AG20443 (cell line): ENCODE measurements at regions not wholly inside any gene's neighbourhood (a gene's known extent, or its start where the extent isn't known, plus 50 kb on each side); places are given as distances from the start of the nearest gene placed in this dataset.
A peak's percentile ranks its signal among the peaks of the same experiment; 100 is the strongest.
"Not testable (repeated sequence)": the region's sequence is repeated elsewhere in the genome, so short reads cannot be mapped to it uniquely, and the experiment has no call there.

ENCODE experiments used
- DNase-seq: peaks from one replicate; pipeline ENCODE4 v3.0.0; 2012; ENCODE audit warnings: low spot score, mixed read lengths

DNA sequence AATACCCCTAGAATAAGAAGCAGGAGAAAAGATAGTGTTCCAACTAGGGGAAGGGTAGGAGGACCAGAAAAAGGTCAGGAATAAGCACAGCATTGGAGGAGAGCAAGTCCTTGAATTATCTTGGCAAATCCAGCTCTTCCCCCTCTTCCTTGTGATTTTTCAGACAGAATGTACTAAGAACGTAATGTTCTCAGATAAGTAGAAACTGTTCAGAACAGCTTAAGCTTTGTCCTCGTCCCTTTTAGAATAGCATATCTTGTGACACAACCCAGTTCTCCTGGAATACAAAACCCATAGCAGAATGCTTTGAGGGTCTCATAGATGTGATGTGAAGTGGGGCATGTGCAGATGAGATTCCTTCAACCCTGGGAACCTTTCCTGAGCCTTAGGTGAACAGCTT, 97.4 kb downstream of the EMB start:
- no peak for DNase-seq

DNA sequence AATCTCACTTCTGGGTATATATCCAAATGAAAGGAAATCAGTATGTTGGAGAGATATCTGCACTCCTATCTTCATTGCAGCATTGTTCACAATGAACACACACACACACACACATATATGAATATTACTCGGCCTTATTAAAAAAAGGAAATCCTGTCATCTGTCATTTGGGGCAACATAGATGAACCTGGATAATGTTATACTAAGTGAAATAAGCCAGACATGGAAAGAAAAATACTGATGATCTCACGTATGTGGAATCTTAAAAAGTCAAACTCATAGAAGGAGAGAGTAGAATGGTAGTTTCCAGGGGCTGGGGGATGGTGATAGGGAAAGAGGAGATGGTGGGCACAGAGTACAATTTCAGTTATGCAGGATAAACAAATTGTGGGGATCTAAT, 100.3 kb downstream of the EMB start:
- no peak for DNase-seq

DNA sequence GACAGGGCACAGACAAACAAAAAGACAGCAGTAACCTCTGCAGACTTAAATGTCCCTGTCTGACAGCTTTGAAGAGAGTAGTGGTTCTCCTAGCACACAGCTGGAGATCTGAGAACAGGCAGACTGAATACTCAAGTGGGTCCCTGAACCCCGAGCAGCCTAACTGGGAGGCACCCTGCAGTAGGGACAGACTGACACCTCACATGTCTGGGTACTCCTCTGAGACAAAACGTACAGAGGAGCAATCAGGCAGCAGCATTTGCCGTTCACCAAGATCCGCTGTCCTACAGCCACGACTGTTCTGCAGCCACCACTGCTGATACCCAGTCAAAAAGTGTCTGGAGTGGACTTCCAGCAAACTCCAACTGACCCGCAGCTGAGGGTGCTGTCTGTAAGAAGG, 110.5 kb downstream of the EMB start:
- not testable (repeated sequence) for DNase-seq

DNA sequence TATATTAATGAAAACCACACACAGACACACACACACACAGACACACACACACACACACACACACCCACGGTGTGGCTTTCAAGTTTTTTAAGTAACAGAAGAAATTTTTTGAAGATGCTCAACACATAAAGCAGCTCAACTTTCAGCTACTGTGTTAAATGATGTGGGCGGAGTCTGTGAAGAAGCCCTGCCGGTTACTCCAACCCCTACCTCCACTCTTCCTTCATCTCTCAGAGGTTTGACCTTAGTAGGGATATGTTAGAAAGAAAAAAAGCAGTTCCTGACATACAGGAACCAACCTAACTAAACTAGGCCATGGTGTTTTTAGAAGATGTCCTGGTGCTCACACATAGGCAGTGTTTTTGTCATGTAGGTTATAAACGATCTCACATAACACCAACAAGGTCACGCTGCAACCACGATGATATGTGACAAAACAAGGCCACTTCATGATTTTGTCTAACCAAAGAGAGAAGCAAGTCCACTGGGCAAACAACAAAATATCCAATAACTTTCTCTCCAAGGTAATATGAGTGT, 112.8 kb downstream of the EMB start:
- no peak for DNase-seq

DNA sequence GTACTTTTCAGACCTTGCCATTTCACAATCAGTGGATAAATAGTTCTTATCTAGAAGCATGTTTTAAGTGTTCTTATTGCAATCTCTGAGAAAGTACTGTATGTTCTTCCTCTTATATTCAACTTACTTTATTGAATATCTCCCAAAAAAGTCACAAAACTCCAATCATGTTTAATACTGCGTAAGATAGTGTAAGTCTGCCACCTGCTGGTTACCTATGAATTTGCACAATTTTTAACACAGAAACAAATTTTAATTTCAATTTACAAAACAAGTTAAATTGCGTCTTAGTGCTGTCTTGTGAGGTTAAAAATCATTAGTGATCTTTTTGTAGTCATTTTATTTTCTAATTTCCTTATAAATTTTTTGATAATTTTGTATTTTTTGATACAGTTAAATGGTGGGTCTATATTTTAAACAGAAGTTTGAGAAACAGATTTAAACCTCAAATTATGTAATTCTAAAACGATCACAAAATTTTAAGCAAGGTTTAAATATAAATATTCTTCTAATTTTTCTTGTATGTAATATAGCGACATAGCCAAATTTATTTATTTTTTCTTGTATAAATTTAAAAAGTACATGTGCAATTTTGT, 115.8 kb downstream of the EMB start:
- DNase-seq = peak; percentile 27

DNA sequence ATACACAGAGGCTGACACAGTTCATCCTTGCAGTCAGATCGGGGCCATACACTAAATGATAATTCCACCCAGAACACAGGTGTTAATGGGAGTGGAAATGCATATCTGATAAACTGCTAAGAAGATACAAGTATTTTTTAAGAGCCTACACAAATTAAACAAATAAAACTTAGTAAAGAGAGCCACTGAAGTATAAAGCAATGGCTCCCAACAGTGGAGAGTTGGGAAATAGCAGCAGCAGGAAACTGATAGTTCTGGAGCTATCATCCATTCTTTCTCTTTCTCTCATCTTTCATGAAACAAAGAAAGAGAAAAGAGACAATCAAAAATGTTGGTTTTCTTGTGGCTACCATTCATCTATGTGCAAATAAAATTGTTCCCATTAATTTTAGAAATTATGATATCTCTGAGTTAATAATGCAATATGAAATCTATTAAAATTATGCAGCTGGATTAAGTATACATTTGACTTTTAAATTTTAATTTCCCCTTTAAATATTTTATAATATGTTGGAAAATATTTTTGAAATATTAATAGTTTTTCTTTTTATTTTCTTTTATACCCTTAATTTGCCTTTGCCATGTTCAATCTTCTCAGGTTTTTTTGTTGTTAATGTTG, 120.8 kb downstream of the EMB start:
- DNase-seq = no peak

DNA sequence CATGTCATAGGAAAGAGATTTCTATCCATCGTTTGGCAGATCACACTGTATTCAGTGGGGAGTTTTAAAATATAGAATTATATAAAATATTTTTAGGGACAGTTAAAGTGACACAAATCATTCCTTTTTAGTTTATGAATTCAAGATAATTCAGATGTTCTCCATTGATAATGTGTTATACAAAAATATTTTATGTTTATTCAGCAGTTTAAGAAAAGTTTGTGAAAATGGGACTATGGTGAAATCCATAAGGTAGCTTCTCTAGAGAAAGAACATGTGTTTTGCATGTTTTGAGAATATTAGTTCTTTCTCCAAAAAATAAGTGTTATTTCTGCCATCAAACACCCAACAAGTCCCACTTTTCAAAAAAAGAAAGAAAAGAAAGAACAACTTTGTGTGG, 122.9 kb downstream of the EMB start:
- no peak for DNase-seq

DNA sequence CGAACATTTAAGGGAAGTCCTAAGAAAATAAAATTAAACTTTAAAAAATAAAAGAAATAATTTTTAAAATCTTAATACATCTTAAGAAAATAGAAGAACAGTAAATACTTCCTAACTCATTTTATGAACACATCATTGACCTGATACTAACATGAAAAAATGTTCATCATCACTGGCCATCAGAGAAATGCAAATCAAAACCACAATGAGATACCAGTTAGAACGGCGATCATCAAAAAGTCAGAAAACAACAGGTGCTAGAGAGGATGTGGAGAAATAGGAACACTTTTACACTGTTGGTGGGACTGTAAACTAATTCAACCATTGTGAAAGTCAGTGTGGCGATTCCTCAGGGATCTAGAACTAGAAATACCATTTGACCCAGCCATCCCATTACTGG, 134.6 kb downstream of the EMB start:
- DNase-seq = not testable (repeated sequence)

DNA sequence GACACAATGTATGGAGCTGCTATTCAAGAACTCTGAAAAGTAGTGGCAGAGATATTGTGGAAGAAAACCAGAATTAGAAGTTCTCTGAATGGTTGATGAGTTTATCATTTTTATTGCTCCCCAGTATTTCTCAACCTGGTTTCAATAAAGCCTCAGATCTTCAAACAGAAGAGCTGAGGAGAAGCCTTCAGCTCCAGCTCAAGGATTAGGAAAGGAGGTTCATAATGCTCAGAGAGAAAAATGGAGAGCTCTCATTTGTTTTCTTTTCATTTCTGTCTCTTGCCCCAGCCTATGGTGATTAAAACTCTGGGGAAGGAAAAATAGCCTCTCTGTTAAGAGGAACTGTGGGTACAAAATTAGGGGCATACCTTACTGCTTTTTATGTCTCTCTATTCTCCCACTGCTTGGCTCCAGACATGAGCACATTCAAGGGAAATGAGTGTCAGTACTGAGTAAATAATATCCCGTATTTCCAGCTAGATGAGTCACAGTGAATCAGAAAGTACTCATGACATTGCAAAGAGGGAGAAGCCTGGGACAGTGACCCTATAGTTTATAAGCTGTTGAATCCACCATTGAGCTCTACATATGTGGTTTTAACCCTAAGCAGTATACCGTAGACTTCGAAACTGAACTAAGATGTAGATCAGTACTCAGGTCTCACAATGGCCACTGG, 138.1 kb downstream of the EMB start:
- no peak for DNase-seq

DNA sequence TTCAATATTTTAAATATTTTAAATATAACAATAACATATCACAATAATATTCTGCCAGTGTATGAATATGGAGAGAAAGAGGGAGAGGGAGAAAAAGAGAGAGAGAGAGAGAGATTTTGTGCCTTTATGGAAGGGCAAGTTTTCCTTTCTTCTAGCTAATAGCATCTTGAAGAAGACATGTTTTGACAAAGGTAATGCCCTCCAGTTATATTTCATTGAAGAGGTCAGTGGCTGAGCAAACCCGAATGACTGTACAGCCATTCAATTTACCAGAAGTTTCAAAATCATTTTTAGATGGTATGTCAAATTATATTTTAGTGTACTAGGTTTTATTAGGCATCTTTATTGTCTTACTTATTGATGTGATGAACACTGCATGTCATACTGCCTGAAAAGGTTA, 139.3 kb downstream of the EMB start:
- DNase-seq = no peak

DNA sequence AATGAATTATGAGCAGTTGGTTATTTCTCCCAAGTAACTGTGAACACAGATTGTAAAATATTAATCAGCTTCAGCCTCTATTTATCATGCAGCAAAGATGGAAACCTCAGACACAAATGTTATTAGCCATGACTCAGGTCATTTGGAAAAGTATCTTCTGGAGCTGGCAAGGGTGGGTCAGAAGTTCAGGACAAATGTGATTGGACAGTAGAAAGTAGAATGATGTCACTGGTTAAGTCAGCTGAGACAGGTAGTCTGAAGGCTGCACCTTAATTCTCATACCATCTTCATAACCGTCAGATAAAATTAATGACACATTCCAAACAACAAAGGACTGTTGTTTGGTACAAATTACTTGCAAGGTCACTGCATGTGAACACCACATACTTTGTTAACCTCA, 140.2 kb downstream of the EMB start:
- DNase-seq = no peak

DNA sequence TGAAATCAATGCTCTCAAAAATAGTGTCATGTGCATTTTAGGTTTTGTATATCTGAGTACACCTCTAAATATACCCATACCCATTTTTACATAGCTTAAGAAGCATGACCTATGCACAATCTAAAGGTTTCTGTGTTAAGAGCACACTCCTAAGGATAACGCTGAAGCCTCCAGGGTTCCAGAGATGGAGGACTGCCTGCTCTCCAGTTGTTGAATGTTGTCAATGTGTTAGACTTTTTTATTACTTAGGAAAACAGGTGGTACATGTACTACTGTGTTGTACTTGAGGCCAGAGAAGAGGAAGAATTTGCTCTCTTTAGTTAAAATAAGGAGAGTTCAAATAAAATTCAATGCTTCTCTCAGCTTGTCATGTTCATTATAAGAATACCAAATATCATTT, 141.2 kb downstream of the EMB start:
- no peak for DNase-seq

DNA sequence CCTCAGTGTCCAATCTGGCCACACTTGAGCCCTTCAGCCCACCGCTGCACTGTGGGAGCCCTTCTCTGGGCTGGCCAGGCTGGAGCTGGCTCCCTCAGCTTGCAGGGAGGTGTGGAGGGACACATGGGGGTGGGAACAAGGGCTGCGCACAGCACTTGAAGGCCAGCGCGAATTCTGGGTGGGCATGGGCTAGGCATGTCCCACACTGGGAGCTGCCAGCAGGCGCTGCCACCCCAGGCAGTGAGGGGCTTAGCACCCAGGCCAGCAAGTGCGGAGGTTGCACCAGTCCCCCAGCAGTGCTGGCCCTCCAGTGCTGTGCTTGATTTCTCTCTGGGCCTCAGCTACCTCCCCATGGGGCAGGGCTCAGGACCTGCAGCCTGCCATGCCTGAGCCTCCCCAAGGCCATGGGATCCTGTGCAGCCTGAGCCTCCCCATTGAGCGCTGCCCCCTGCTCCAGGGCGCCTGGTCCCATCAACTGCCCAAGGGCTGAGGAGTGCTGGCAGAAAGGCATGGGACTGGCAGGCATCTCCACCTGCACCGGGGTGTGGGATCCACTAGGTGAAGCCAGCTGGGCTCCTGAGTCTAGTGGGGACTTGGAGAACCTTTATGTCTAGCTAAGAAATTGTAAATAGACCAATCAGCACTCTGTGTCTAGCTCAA, 148.2 kb downstream of the EMB start:
- DNase-seq = no peak

DNA sequence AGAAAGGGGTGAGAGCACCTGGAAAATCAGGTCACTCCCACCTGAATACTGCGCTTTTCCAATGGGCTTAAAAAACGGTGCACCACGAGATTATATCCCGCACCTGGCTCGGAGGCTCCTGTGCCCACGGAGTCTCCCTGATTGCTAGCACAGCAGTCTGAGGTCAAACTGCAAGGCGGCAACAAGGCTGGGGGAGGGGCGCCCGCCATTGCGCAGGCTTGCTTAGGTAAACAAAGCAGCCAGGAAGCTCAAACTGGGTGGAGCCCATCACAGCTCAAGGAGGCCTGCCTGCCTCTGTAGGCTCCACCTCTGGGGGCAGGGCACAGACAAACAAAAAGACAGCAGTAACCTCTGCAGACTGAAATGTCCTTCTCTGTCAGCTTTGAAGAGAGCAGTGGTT, 160.6 kb downstream of the EMB start:
- DNase-seq = not testable (repeated sequence)
